NCI-H748 (cell line): ENCODE measurements at regions not wholly inside any gene's neighbourhood (a gene's known extent, or its start where the extent isn't known, plus 50 kb on each side); places are given as distances from the start of the nearest gene placed in this dataset.
"Not testable (repeated sequence)": the region's sequence is repeated elsewhere in the genome, so short reads cannot be mapped to it uniquely, and the experiment has no call there.

Source experiments
- DNase-seq: peaks from one replicate; lab custom pipeline; 2025; ENCODE audit not compliant: unreplicated experiment; lab: John Stamatoyannopoulos, UW

GRCh38 chr17:72565006-72565405 is 444.2 kb downstream of the SOX9 start:
- no peak for DNase-seq

- DNase-seq = no peak
Observed at GRCh38 chr17:72565758-72566157, 444.9 kb downstream of the SOX9 start.

GRCh38 chr17:72566671-72567484 is 446.1 kb downstream of the SOX9 start:
- no peak for DNase-seq

GRCh38 chr17:72567774-72568173 is 447.0 kb downstream of the SOX9 start:
- DNase-seq = peak; percentile 70

GRCh38 chr17:72569148-72569946 is 448.5 kb downstream of the SOX9 start:
- DNase-seq = peak; percentile 73

- DNase-seq = peak; percentile 33
Observed at GRCh38 chr17:72571813-72572396, 451.1 kb downstream of the SOX9 start.

GRCh38 chr17:72572604-72573491 is 452.0 kb downstream of the SOX9 start:
- DNase-seq = no peak

GRCh38 chr17:72573492-72573801 is 452.6 kb downstream of the SOX9 start:
- DNase-seq = not testable (repeated sequence)

GRCh38 chr17:72574675-72575510 is 454.1 kb downstream of the SOX9 start:
- DNase-seq = no peak

GRCh38 chr17:72575542-72576233 is 454.9 kb downstream of the SOX9 start:
- no peak for DNase-seq

GRCh38 chr17:72576289-72576759 is 455.5 kb downstream of the SOX9 start:
- DNase-seq = no peak

- no peak for DNase-seq
Observed at GRCh38 chr17:72578817-72579470, 458.1 kb downstream of the SOX9 start.

- no peak for DNase-seq
Observed at GRCh38 chr17:72579990-72580320, 459.1 kb downstream of the SOX9 start.

- peak; percentile 91 for DNase-seq
Observed at GRCh38 chr17:72580321-72581127, 459.7 kb downstream of the SOX9 start.

- no peak for DNase-seq
Observed at GRCh38 chr17:72587156-72587555, 466.3 kb downstream of the SOX9 start.

- DNase-seq = peak; percentile 74
Observed at GRCh38 chr17:72587773-72588511, 467.1 kb downstream of the SOX9 start.

GRCh38 chr17:72588561-72588960 is 467.7 kb downstream of the SOX9 start:
- peak; percentile 56 for DNase-seq
